Upper lobe of left lung (tissue), 4 donors: ENCODE measurements at regions not wholly inside any gene's neighbourhood (a gene's known extent, or its start where the extent isn't known, plus 50 kb on each side); places are given as distances from the start of the nearest gene placed in this dataset.

ENCODE experiments used
- POLR2A ChIP-seq, 4 donors: fragments of 450-650 bp; IDR thresholded peaks; one replicate each; pipeline ENCODE4 v1.5.1; 2016 to 2017; ENCODE audit warnings: antibody characterized with exemption in 4 of 4, mild to moderate bottlenecking in 2 of 4
- POLR2AphosphoS5 ChIP-seq, 2 donors: sonication (generic); formaldehyde crosslinking; IDR thresholded peaks; one replicate each; pipeline ENCODE4 v1.5.1; 2017; ENCODE audit warnings: antibody characterized with exemption in 2 of 2
- TF ChIP-seq, protein P1 (sequence below), 6 experiments: fragments of 450-650 bp in 4 of 6; fragments of 200-600 bp in 2 of 6; sonication (generic) in 2 of 6; IDR thresholded peaks; one replicate each; pipeline ENCODE4 v1.5.1; 2016 to 2019; ENCODE audit warnings: antibody characterized with exemption in 6 of 6

DNA sequence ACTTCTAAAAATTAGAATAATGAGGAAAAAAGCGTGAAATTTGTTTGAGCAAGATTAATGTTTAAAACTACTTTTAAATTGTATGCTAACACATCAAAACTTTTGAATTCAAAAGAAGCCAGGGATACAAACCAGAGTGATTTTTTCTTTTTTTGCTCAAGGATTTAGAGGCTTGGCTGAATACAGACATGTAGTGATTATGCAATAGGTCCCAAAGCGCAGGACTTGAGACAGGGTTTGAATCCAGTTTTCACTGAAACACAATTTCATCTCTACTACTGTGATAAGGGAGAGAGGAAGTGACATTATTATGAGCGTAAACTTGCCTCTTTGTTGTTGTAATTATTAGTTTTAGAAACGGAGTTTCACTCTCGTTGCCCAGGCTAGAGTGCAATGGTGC lies 207.3 kb downstream of the ZNF33B start:
- TF ChIP-seq, protein P1, sequence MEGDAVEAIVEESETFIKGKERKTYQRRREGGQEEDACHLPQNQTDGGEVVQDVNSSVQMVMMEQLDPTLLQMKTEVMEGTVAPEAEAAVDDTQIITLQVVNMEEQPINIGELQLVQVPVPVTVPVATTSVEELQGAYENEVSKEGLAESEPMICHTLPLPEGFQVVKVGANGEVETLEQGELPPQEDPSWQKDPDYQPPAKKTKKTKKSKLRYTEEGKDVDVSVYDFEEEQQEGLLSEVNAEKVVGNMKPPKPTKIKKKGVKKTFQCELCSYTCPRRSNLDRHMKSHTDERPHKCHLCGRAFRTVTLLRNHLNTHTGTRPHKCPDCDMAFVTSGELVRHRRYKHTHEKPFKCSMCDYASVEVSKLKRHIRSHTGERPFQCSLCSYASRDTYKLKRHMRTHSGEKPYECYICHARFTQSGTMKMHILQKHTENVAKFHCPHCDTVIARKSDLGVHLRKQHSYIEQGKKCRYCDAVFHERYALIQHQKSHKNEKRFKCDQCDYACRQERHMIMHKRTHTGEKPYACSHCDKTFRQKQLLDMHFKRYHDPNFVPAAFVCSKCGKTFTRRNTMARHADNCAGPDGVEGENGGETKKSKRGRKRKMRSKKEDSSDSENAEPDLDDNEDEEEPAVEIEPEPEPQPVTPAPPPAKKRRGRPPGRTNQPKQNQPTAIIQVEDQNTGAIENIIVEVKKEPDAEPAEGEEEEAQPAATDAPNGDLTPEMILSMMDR (IDR thresholded peaks at IDR 0.05), result no peak
- TF ChIP-seq POLR2AphosphoS5 (IDR thresholded peaks at IDR 0.05) (no peak), POLR2A (IDR thresholded peaks at IDR 0.05) (no peak)
